Activated T-helper 2 cell treated with anti-CD3 and anti-CD28 coated beads, Interferon-gamma antibody, Interleukin-2, Interleukin-4, amounts not matched to agents 10 μg/mL and 5 μg/mL and 100 μg/mL, durations not matched to agents 14 hours and 24 hours and 36 hours (primary cell): ENCODE measurements at regions not wholly inside any gene's neighbourhood (a gene's known extent, or its start where the extent isn't known, plus 50 kb on each side); places are given as distances from the start of the nearest gene placed in this dataset.
"Not testable (repeated sequence)": the region's sequence is repeated elsewhere in the genome, so short reads cannot be mapped to it uniquely, and the experiment has no call there.

Experiments
- DNase-seq: peaks from one replicate; pipeline ENCODE4 v3.0.0; 2021; ENCODE audit warnings: low spot score
- H3K27ac Mint-ChIP-seq: one replicate; pipeline ENCODE4 v1.8.0; 2021; ENCODE audit warnings: mixed read lengths
- H3K27me3 Mint-ChIP-seq: one replicate; pipeline ENCODE4 v1.8.0; 2021; ENCODE audit warnings: low read depth, mixed read lengths
- H3K36me3 Mint-ChIP-seq: one replicate; pipeline ENCODE4 v1.8.0; 2021; ENCODE audit warnings: low read depth, mixed read lengths
- H3K4me1 Mint-ChIP-seq: one replicate; pipeline ENCODE4 v1.8.0; 2021; ENCODE audit warnings: low read depth, mixed read lengths
- H3K4me3 Mint-ChIP-seq: one replicate; pipeline ENCODE4 v1.8.0; 2021; ENCODE audit warnings: low read depth, mild to moderate bottlenecking, moderate library complexity, mixed read lengths
- H3K9me3 Mint-ChIP-seq: one replicate; pipeline ENCODE4 v1.8.0; 2021; ENCODE audit warnings: mixed read lengths
- intact Hi-C: fragments of 100-400 bp; cut with micrococcal nuclease; formaldehyde crosslinking; loops from one replicate; pipeline ENCODE4 v1.15.1; 2023

- intact Hi-C loops, result no loop called here
- Mint-ChIP-seq H3K4me3 (no peak overlapping the region), H3K27ac (no peak overlapping the region), H3K4me1 (no peaks in the 10 kb centered on the region), H3K36me3 (no peaks in the 10 kb centered on the region), H3K9me3 (no peaks in the 10 kb centered on the region), H3K27me3 (no peaks in the 10 kb centered on the region)
- no peak for DNase-seq
These were observed 338.3 kb upstream of the NT5E start for GRCh38 chr6:85111481-85112011.

GRCh38 chr6:85110943-85111342 lies 338.9 kb upstream of the NT5E start:
- no peak overlapping the region for H3K27ac Mint-ChIP-seq
- no peak overlapping the region for H3K4me3 Mint-ChIP-seq
- H3K36me3 Mint-ChIP-seq, result no peaks in the 10 kb centered on the region
- H3K4me1 Mint-ChIP-seq, result no peaks in the 10 kb centered on the region
- intact Hi-C loops, result no loop called here
- no peaks in the 10 kb centered on the region for H3K27me3 Mint-ChIP-seq
- no peak for DNase-seq
- H3K9me3 Mint-ChIP-seq, result no peaks in the 10 kb centered on the region

GRCh38 chr6:85107701-85108100 lies 342.2 kb upstream of the NT5E start:
- H3K9me3 Mint-ChIP-seq, result no peaks in the 10 kb centered on the region
- no peaks in the 10 kb centered on the region for H3K27me3 Mint-ChIP-seq
- H3K4me1 Mint-ChIP-seq, result no peaks in the 10 kb centered on the region
- H3K27ac Mint-ChIP-seq, result no peak overlapping the region
- DNase-seq, result no peak
- H3K4me3 Mint-ChIP-seq, result no peak overlapping the region
- H3K36me3 Mint-ChIP-seq, result no peaks in the 10 kb centered on the region
- intact Hi-C loops, result no loop called here

GRCh38 chr6:85096976-85097375 lies 332.6 kb upstream of the TBX18 start:
- Mint-ChIP-seq H3K36me3 (no peaks in the 10 kb centered on the region), H3K27me3 (no peaks in the 10 kb centered on the region), H3K4me3 (no peak overlapping the region), H3K27ac (no peak overlapping the region), H3K4me1 (no peaks in the 10 kb centered on the region), H3K9me3 (peaks cover 39% of the 10 kb centered on the region)
- intact Hi-C loops, result no loop called here
- DNase-seq, result no peak

- Mint-ChIP-seq H3K36me3 (no peaks in the 10 kb centered on the region), H3K4me3 (no peak overlapping the region), H3K27ac (no peak overlapping the region), H3K9me3 (peaks cover 17% of the 10 kb centered on the region), H3K27me3 (no peaks in the 10 kb centered on the region), H3K4me1 (no peaks in the 10 kb centered on the region)
- no peak for DNase-seq
- intact Hi-C loops, result no loop called here
These were observed 327.8 kb upstream of the TBX18 start for GRCh38 chr6:85092226-85092625.

GRCh38 chr6:85089255-85089654 lies 324.9 kb upstream of the TBX18 start:
- H3K27me3 Mint-ChIP-seq, result no peaks in the 10 kb centered on the region
- intact Hi-C loops, result no loop called here
- H3K4me3 Mint-ChIP-seq, result no peak overlapping the region
- H3K9me3 Mint-ChIP-seq, result peaks cover 7% of the 10 kb centered on the region
- no peak overlapping the region for H3K27ac Mint-ChIP-seq
- H3K4me1 Mint-ChIP-seq, result no peaks in the 10 kb centered on the region
- H3K36me3 Mint-ChIP-seq, result no peaks in the 10 kb centered on the region
- DNase-seq, result no peak

- Mint-ChIP-seq H3K27ac (no peak overlapping the region), H3K36me3 (no peaks in the 10 kb centered on the region), H3K4me1 (no peaks in the 10 kb centered on the region), H3K9me3 (peaks cover 4% of the 10 kb centered on the region), H3K27me3 (no peaks in the 10 kb centered on the region), H3K4me3 (no peak overlapping the region)
- no peak for DNase-seq
- intact Hi-C loops, result no loop called here
These were observed 321.5 kb upstream of the TBX18 start for GRCh38 chr6:85085875-85086274.

- no peak overlapping the region for H3K4me3 Mint-ChIP-seq
- no peaks in the 10 kb centered on the region for H3K36me3 Mint-ChIP-seq
- peaks cover 4% of the 10 kb centered on the region for H3K9me3 Mint-ChIP-seq
- H3K27ac Mint-ChIP-seq, result peak overlapping the region; percentile 49
- no peaks in the 10 kb centered on the region for H3K27me3 Mint-ChIP-seq
- no peaks in the 10 kb centered on the region for H3K4me1 Mint-ChIP-seq
- intact Hi-C loops, result no loop called here
- DNase-seq, result no peak
These were observed 316.7 kb upstream of the TBX18 start for GRCh38 chr6:85081102-85081501.

- no peaks in the 10 kb centered on the region for H3K9me3 Mint-ChIP-seq
- intact Hi-C loops, result no loop called here
These were observed 315.4 kb upstream of the TBX18 start for GRCh38 chr6:85079761-85080160.

GRCh38 chr6:85078058-85078457 lies 313.7 kb upstream of the TBX18 start:
- DNase-seq, result no peak
- Mint-ChIP-seq H3K4me3 (no peak overlapping the region), H3K4me1 (no peaks in the 10 kb centered on the region), H3K9me3 (no peaks in the 10 kb centered on the region), H3K27me3 (no peaks in the 10 kb centered on the region), H3K27ac (no peak overlapping the region), H3K36me3 (no peaks in the 10 kb centered on the region)
- intact Hi-C loops, result no loop called here

More at GRCh38 chr6:85079761-85080160, 315.4 kb upstream of the TBX18 start:
- Mint-ChIP-seq H3K27ac (no peak overlapping the region), H3K27me3 (no peaks in the 10 kb centered on the region), H3K4me1 (no peaks in the 10 kb centered on the region), H3K36me3 (no peaks in the 10 kb centered on the region), H3K4me3 (no peak overlapping the region)
- no peak for DNase-seq

- H3K27me3 Mint-ChIP-seq, result no peaks in the 10 kb centered on the region
- H3K4me1 Mint-ChIP-seq, result no peaks in the 10 kb centered on the region
- intact Hi-C loops, result no loop called here
- no peaks in the 10 kb centered on the region for H3K9me3 Mint-ChIP-seq
- H3K4me3 Mint-ChIP-seq, result no peak overlapping the region
- no peak overlapping the region for H3K27ac Mint-ChIP-seq
- no peak for DNase-seq
- H3K36me3 Mint-ChIP-seq, result no peaks in the 10 kb centered on the region
These were observed 312.7 kb upstream of the TBX18 start for GRCh38 chr6:85077098-85077497.

- intact Hi-C loops, H3K27me3 Mint-ChIP-seq, H3K4me1 Mint-ChIP-seq, DNase-seq, H3K4me3 Mint-ChIP-seq, H3K27ac Mint-ChIP-seq, H3K9me3 Mint-ChIP-seq, H3K36me3 Mint-ChIP-seq: not testable (repeated sequence)
These were observed 307.4 kb upstream of the TBX18 start for GRCh38 chr6:85071845-85072244.

- intact Hi-C loops, result no loop called here
- H3K4me1 Mint-ChIP-seq, result no peaks in the 10 kb centered on the region
These were observed 305.2 kb upstream of the TBX18 start for GRCh38 chr6:85069577-85069976.

GRCh38 chr6:85068221-85068620 lies 303.8 kb upstream of the TBX18 start:
- Mint-ChIP-seq H3K9me3 (peaks cover 4% of the 10 kb centered on the region), H3K4me1 (no peaks in the 10 kb centered on the region), H3K27ac (no peak overlapping the region), H3K27me3 (no peaks in the 10 kb centered on the region), H3K36me3 (no peaks in the 10 kb centered on the region), H3K4me3 (no peak overlapping the region)
- no peak for DNase-seq
- intact Hi-C loops, result no loop called here

More at GRCh38 chr6:85069577-85069976, 305.2 kb upstream of the TBX18 start:
- no peaks in the 10 kb centered on the region for H3K36me3 Mint-ChIP-seq
- DNase-seq, result no peak
- H3K4me3 Mint-ChIP-seq, result no peak overlapping the region
- H3K27me3 Mint-ChIP-seq, result no peaks in the 10 kb centered on the region
- H3K9me3 Mint-ChIP-seq, result peaks cover 4% of the 10 kb centered on the region
- H3K27ac Mint-ChIP-seq, result no peak overlapping the region
